A673 (cell line): ENCODE measurements at regions not wholly inside any gene's neighbourhood (a gene's known extent, or its start where the extent isn't known, plus 50 kb on each side); places are given as distances from the start of the nearest gene placed in this dataset.

Source experiments
- CTCF ChIP-seq: fragments of 300-800, 200-600 bp; sonication (generic); conservative IDR thresholded peaks from 2 replicates; pipeline ENCODE4 v1.5.1; 2017; ENCODE audit warnings: low read depth, mild to moderate bottlenecking, antibody characterized with exemption, low read length, moderate library complexity, mixed read lengths
- EZH2 ChIP-seq: fragments of 200-600 bp; sonication (generic); IDR thresholded peaks from 2 replicates; pipeline ENCODE4 v1.6.1; 2017; ENCODE audit warnings: borderline replicate concordance, low read depth, mild to moderate bottlenecking, mixed read lengths, antibody characterized with exemption, low read length; ENCODE audit not compliant: poor library complexity, severe bottlenecking

DNA sequence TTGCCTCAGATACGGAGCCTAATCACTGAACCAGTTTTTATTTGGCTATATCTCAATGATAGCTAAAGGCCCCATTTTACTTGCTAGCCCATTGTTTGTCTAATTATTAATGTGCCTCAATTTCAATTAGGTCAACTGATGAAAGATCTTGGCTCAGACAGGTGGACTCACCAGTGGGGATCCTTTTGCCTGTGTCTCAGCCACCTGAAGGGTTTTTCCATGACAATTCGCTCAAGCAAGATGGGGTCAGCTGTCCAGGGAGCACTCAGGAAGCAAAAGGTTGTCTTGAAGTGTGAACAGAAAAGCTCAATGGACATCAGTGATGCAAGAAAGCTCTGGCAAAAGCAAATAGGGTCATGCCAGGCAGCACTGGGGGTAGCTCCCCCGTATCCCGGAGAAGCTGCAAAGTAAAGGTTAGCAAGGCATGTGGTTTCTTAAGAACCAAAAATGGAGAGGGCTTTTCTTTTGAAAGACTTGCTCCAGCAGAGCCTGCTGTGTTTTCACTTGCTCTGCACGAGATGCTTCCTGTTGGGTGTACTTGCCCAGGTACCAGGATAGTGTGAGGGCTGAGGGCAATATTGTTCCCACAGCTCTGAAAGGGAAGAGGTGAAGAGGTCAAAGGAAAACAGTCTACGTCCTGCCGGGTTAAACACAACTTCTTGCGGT lies 541.2 kb upstream of the CDH5 start:
- no peak for TF ChIP-seq CTCF
- no peak for TF ChIP-seq EZH2
